ACC112 (cell line): ENCODE measurements at regions not wholly inside any gene's neighbourhood (a gene's known extent, or its start where the extent isn't known, plus 50 kb on each side); places are given as distances from the start of the nearest gene placed in this dataset.

Source experiments
- H2AFZ ChIP-seq: fragments of 200-600 bp; sonication (generic); one replicate; pipeline ENCODE4 v1.6.0; 2017; ENCODE audit warnings: antibody characterized with exemption, low read length; ENCODE audit not compliant: unreplicated experiment
- H3K27ac ChIP-seq: fragments of 200-600 bp; sonication (generic); 2 replicates; pipeline ENCODE4 v1.5.1; 2014; ENCODE audit warnings: low read depth, mild to moderate bottlenecking, antibody characterized with exemption, low read length, moderate library complexity
- H3K27me3 ChIP-seq: fragments of 200-600 bp; sonication (generic); 2 replicates; pipeline ENCODE4 v1.6.1; 2014; ENCODE audit warnings: mild to moderate bottlenecking, antibody characterized with exemption, low read length, moderate library complexity, mixed read lengths; ENCODE audit not compliant: insufficient read depth
- H3K36me3 ChIP-seq: fragments of 200-600 bp; sonication (generic); 2 replicates; pipeline ENCODE4 v1.6.1; 2016; ENCODE audit warnings: mild to moderate bottlenecking, antibody characterized with exemption, low read length, moderate library complexity, mixed read lengths; ENCODE audit not compliant: insufficient read depth
- H3K4me1 ChIP-seq: fragments of 200-600 bp; sonication (generic); one replicate; pipeline ENCODE4 v1.6.1; 2016; ENCODE audit warnings: low read length, mixed read lengths; ENCODE audit not compliant: insufficient read depth, unreplicated experiment, control insufficient read depth
- H3K4me3 ChIP-seq: fragments of 200-600 bp; sonication (generic); 2 replicates; pipeline ENCODE4 v1.5.1; 2014; ENCODE audit warnings: mild to moderate bottlenecking, low read depth, low read length
- H3K79me2 ChIP-seq: fragments of 200-600 bp; sonication (generic); one replicate; pipeline ENCODE4 v1.6.0; 2016; ENCODE audit warnings: low read length; ENCODE audit not compliant: control insufficient read depth, unreplicated experiment, insufficient read depth

- H3K27ac ChIP-seq, result no peak overlapping the region
- H3K79me2 ChIP-seq, result no peaks in the 10 kb centered on the region
Observed at GRCh38 chr7:115679976-115680375, 350.6 kb downstream of the TFEC start.

GRCh38 chr7:115679423-115679822 is 351.1 kb downstream of the TFEC start:
- Histone ChIP-seq H3K27ac (no peak overlapping the region), H3K4me3 (no peak overlapping the region), H3K4me1 (no peaks in the 10 kb centered on the region), H3K27me3 (no peaks in the 10 kb centered on the region), H3K36me3 (no peaks in the 10 kb centered on the region), H2AFZ (no peak overlapping the region), H3K79me2 (no peaks in the 10 kb centered on the region)

More at GRCh38 chr7:115679976-115680375, 350.6 kb downstream of the TFEC start:
- Histone ChIP-seq H2AFZ (no peak overlapping the region), H3K4me1 (no peaks in the 10 kb centered on the region), H3K27me3 (no peaks in the 10 kb centered on the region), H3K4me3 (no peak overlapping the region), H3K36me3 (no peaks in the 10 kb centered on the region)

- Histone ChIP-seq H2AFZ (peak overlapping the region; percentile 45), H3K27ac (no peak overlapping the region), H3K4me1 (no peaks in the 10 kb centered on the region)
Observed at GRCh38 chr7:115678086-115678982, 352.2 kb downstream of the TFEC start.

GRCh38 chr7:115676707-115677106 is 353.9 kb downstream of the TFEC start:
- Histone ChIP-seq H3K27ac (no peak overlapping the region), H3K27me3 (no peaks in the 10 kb centered on the region), H3K36me3 (no peaks in the 10 kb centered on the region), H3K79me2 (no peaks in the 10 kb centered on the region), H2AFZ (no peak overlapping the region), H3K4me3 (no peak overlapping the region), H3K4me1 (peaks cover 10% of the 10 kb centered on the region)

More at GRCh38 chr7:115678086-115678982, 352.2 kb downstream of the TFEC start:
- no peaks in the 10 kb centered on the region for H3K79me2 ChIP-seq
- H3K27me3 ChIP-seq, result no peaks in the 10 kb centered on the region
- no peaks in the 10 kb centered on the region for H3K36me3 ChIP-seq
- H3K4me3 ChIP-seq, result peak overlapping the region; percentile 22

- Histone ChIP-seq H3K4me1 (peaks cover 16% of the 10 kb centered on the region), H2AFZ (no peak overlapping the region), H3K36me3 (no peaks in the 10 kb centered on the region), H3K27ac (no peak overlapping the region), H3K79me2 (no peaks in the 10 kb centered on the region), H3K27me3 (no peaks in the 10 kb centered on the region), H3K4me3 (no peak overlapping the region)
Observed at GRCh38 chr7:115676080-115676479, 354.5 kb downstream of the TFEC start.

GRCh38 chr7:115674467-115675024 is 356.0 kb downstream of the TFEC start:
- Histone ChIP-seq H3K4me3 (no peak overlapping the region), H2AFZ (no peak overlapping the region), H3K4me1 (peaks cover 16% of the 10 kb centered on the region), H3K36me3 (no peaks in the 10 kb centered on the region), H3K79me2 (no peaks in the 10 kb centered on the region), H3K27ac (no peak overlapping the region), H3K27me3 (no peaks in the 10 kb centered on the region)

GRCh38 chr7:115672024-115672423 is 358.5 kb downstream of the TFEC start:
- Histone ChIP-seq H3K4me3 (no peak overlapping the region), H2AFZ (peak overlapping the region; percentile 41), H3K79me2 (no peaks in the 10 kb centered on the region), H3K4me1 (peaks cover 16% of the 10 kb centered on the region), H3K36me3 (no peaks in the 10 kb centered on the region), H3K27ac (peak overlapping the region; percentile 16; the same call in 1 of the 2 replicates), H3K27me3 (no peaks in the 10 kb centered on the region)

GRCh38 chr7:115662676-115663075 is 367.9 kb downstream of the TFEC start:
- Histone ChIP-seq H3K4me3 (no peak overlapping the region), H2AFZ (no peak overlapping the region), H3K27ac (peak overlapping the region; percentile 42), H3K36me3 (no peaks in the 10 kb centered on the region), H3K4me1 (peaks cover 21% of the 10 kb centered on the region), H3K79me2 (no peaks in the 10 kb centered on the region), H3K27me3 (no peaks in the 10 kb centered on the region)

GRCh38 chr7:115662120-115662519 is 368.4 kb downstream of the TFEC start:
- H3K4me3 ChIP-seq, result no peak overlapping the region
- H3K27me3 ChIP-seq, result no peaks in the 10 kb centered on the region
- peaks cover 21% of the 10 kb centered on the region for H3K4me1 ChIP-seq
- H3K27ac ChIP-seq, result peak overlapping the region; percentile 42
- H3K79me2 ChIP-seq, result no peaks in the 10 kb centered on the region
- no peak overlapping the region for H2AFZ ChIP-seq
- no peaks in the 10 kb centered on the region for H3K36me3 ChIP-seq

- Histone ChIP-seq H3K27me3 (no peaks in the 10 kb centered on the region), H3K4me3 (no peak overlapping the region), H3K36me3 (no peaks in the 10 kb centered on the region), H2AFZ (no peak overlapping the region), H3K79me2 (no peaks in the 10 kb centered on the region), H3K27ac (no peak overlapping the region), H3K4me1 (peaks cover 15% of the 10 kb centered on the region)
Observed at GRCh38 chr7:115658223-115658622, 372.3 kb downstream of the TFEC start.
